ES-I3 (cell line): ENCODE measurements at regions not wholly inside any gene's neighbourhood (a gene's known extent, or its start where the extent isn't known, plus 50 kb on each side); places are given as distances from the start of the nearest gene placed in this dataset.

Experiments
- H3K36me3 ChIP-seq: 2 replicates; pipeline ENCODE4 v1.6.1; 2013; ENCODE audit warnings: mild to moderate bottlenecking, low read length, control low read depth, moderate library complexity; ENCODE audit not compliant: insufficient read depth
- H3K4me1 ChIP-seq: 2 replicates; pipeline ENCODE4 v1.6.1; 2013; ENCODE audit warnings: mild to moderate bottlenecking, control low read depth, low read length; ENCODE audit not compliant: insufficient read depth
- H3K9ac ChIP-seq: 2 replicates; pipeline ENCODE4 v1.6.1; 2013; ENCODE audit warnings: low read depth, mild to moderate bottlenecking, low read length, moderate library complexity
- H3K9me3 ChIP-seq: 2 replicates; pipeline ENCODE4 v1.6.1; 2013; ENCODE audit warnings: mild to moderate bottlenecking, low read length, moderate library complexity; ENCODE audit not compliant: control insufficient read depth, insufficient read depth

DNA sequence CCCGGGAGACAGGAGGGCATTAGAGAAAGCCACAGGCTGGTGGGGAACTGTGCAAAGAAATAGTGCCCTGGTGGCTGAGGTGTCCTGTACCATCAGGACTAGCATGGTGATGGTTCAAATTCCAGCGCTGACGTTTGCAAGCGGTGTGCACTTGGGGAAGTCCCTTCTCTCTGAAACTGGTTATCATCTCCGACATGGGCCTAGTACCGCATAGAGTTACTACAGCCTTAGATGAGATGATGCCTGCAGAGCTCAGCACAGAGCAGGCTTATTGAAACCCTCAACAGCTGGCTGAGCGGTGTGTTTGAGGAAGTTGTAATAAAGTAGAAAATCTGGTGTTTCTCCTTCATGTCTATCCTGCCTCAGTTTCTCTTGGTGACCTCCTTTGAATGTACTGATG, 136.7 kb upstream of the WSCD1 start:
- Histone ChIP-seq H3K36me3 (no peaks in the 10 kb centered on the region), H3K4me1 (no peaks in the 10 kb centered on the region), H3K9me3 (no peaks in the 10 kb centered on the region), H3K9ac (no peak overlapping the region)

DNA sequence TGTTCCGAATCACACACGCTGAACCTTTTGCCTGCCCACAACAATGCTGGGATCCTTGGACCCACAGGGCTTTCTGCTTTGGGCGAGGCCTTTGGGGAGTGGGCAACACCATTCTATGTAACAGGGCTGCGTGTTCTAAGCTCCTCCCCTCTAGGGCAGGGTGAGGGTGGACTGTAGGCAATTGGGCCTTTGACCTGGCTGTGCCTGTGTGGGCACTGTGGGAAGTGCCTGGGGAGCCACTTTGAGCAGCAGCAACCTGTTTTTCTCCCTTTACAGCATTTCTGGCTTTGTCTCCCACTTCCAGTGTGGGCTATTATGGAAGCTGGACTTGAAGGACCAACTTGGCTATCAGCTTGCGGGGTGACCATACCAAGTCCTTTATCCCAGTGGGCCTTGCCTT, 128.9 kb upstream of the WSCD1 start:
- Histone ChIP-seq H3K4me1 (no peaks in the 10 kb centered on the region), H3K9me3 (no peaks in the 10 kb centered on the region), H3K9ac (no peak overlapping the region), H3K36me3 (no peaks in the 10 kb centered on the region)

DNA sequence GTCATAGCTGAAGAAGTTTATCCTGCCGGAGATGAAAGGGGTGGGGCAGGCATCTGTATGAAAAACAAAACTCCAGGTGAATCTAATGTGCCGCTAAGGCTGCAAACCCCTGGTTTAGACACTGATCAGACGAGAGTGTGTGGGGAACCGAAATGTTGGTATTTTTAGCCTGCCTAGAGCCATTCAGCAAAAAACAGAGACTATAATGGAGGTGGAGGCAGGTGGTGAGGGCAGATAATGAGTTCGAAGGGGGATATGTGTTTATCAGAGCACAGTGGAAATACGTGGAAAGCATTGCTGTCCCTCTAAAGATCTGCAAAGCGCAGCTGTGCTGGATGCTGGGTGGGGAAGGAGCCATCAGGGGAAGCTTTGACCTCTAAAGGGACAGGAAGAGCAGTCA, 127.5 kb upstream of the WSCD1 start:
- H3K4me1 ChIP-seq, result no peaks in the 10 kb centered on the region
- H3K36me3 ChIP-seq, result no peaks in the 10 kb centered on the region
- H3K9me3 ChIP-seq, result 0 out of 2 replicates have a peak, but pooled peaks cover 2% of the 10 kb centered on the region
- H3K9ac ChIP-seq, result no peak overlapping the region

DNA sequence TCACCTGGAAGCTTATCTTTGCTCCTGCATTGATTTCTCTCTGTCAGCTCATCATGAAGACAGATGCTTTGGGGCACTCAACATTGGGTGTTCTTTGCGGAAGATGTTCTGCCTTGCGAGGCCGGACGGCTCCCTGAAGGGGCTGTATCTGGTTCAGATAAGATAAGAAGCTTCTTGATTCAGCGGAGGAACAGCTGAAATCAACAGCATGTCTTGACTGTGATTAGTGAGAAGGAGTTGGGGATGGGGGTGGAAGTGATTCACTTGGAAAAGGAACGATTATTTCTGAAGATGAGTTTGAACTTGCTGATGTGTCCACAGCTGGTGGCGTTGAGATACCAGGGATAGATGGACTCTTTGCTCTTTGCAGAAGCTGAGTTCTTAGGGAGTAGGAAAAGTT, 126.9 kb upstream of the WSCD1 start:
- Histone ChIP-seq H3K9me3 (0 out of 2 replicates have a peak, but pooled peaks cover 2% of the 10 kb centered on the region), H3K9ac (no peak overlapping the region), H3K36me3 (no peaks in the 10 kb centered on the region), H3K4me1 (no peaks in the 10 kb centered on the region)

DNA sequence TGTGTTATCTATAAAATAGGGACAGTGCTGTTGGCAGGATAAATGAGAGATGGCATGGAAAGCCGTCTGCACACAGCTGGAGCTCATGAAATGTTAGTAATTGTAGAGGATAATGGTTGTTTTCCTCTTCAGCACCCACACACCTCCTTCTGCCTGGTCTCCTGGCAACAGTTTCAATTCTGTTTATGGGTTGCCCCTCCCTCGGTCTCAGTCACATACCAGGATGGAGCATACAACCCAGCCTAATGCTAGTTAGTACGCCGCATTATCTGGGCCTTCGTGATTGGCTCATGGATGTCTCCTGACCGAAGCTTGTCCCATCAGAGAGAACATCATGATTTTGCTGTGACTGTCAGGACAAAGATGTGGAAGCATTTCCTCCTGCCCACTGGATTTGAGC, 126.2 kb upstream of the WSCD1 start:
- H3K36me3 ChIP-seq, result no peaks in the 10 kb centered on the region
- H3K4me1 ChIP-seq, result no peaks in the 10 kb centered on the region
- H3K9me3 ChIP-seq, result 0 out of 2 replicates have a peak, but pooled peaks cover 2% of the 10 kb centered on the region
- H3K9ac ChIP-seq, result no peak overlapping the region

DNA sequence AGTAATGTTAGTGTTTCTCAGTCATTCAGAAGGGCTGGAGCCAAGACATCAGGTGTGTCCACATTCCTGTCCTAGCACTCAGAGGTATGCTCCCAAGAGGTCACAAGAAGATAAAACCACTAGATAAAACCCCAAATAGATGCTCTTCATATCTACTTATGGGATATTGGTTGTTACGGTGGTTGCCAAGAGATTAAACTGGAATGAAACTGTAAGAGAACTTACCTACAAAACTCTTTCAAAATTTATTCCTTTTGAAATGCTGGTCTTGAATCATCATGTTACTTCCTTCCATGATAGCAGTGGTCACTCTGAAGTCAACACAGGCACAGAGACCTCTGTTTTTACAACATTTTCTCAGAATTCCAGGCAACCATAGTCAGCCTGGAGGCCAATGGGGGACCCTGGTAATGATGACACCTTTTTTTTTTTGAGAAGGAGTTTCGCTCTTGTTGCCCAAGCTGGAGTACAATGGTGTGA, 122.4 kb upstream of the WSCD1 start:
- Histone ChIP-seq H3K9me3 (0 out of 2 replicates have a peak, but pooled peaks cover 2% of the 10 kb centered on the region), H3K9ac (no peak overlapping the region), H3K4me1 (no peaks in the 10 kb centered on the region), H3K36me3 (no peaks in the 10 kb centered on the region)

DNA sequence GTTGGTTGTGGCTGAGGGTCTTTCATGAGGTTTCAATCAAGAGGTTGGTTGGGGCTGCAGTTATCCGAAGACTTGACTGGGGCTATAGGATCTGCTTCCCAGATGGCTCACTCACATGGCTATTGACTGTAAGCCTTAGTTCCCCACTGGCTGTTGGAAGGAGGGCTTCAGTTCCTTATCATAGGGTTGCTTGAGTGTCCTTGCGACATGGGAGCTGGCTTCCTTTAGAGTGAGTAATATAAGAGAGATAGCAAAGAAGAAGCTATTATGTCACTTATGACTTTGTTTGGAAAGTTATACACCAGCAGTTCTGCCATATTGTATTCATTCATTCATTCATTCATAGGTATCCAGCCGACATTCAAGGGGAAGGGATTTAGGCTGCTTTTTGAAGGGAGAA, 121.4 kb upstream of the WSCD1 start:
- Histone ChIP-seq H3K4me1 (no peaks in the 10 kb centered on the region), H3K36me3 (no peaks in the 10 kb centered on the region), H3K9ac (no peak overlapping the region), H3K9me3 (0 out of 2 replicates have a peak, but pooled peaks cover 2% of the 10 kb centered on the region)

DNA sequence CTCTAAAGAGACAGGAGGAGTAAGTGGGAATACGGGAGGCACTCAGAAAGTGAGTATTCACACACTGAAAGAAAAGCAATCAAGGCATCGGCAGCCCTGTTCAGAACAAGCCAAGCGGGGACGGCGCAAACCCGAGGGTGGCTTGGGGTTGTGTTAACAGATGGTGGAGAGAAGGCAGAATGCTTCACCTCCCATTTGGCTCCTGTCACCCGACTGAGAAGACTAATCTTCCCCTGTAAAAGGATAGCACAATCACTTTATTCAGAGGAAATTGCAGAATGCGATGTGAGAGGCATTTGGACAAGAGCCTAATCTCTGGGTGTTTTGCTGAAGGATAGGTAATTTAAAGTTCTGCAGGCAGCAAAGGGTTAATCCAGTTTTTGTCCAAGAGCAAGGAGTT, 119.3 kb upstream of the WSCD1 start:
- H3K9ac ChIP-seq, result no peak overlapping the region
- no peaks in the 10 kb centered on the region for H3K4me1 ChIP-seq
- 0 out of 2 replicates have a peak, but pooled peaks cover 2% of the 10 kb centered on the region for H3K9me3 ChIP-seq
- H3K36me3 ChIP-seq, result no peaks in the 10 kb centered on the region

DNA sequence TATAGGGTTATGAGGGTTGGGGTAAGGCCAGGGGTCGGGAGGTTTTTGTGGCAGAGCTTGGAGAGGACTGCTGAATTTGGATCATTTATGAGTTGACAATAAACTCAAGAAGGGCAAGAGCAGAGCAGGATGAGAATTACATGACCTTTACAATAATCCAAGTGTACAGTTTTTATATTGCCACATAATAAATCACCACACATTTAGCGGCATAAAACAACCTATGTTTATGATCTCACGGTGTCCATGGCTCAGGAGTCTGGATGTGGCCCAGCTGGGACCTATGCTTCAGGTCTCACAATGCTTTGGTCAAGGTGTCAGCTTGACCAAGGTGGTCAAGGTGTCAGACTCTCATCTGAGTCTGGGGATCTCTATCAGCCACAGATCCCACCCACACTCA, 118.3 kb upstream of the WSCD1 start:
- H3K9me3 ChIP-seq, result peaks cover 6% of the 10 kb centered on the region; the same call in 1 of the 2 replicates
- no peaks in the 10 kb centered on the region for H3K4me1 ChIP-seq

DNA sequence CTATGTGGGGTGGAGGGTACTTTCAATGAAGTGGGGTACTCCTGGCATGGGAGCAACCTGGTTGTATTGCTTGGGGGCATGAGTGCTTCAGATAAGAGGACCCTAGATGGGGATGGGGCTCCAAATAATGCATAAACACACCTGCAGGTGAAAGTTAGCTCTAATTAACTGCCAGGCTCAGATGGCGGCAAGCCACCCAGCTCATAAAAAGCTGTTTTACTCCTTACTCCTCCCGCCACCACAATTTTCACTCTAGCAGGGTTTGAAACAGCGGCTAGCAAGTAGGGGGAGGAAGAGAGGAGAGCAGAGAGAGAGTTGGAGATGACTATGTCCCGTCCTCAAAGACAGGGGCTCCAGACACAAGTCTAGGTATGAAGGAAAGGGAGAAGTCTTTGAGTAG, 117.7 kb upstream of the WSCD1 start:
- Histone ChIP-seq H3K4me1 (no peaks in the 10 kb centered on the region), H3K36me3 (no peaks in the 10 kb centered on the region), H3K9ac (no peak overlapping the region), H3K9me3 (peaks cover 4% of the 10 kb centered on the region; the same call in 1 of the 2 replicates)

More for the DNA sequence above, 118.3 kb upstream of the WSCD1 start:
- Histone ChIP-seq H3K36me3 (no peaks in the 10 kb centered on the region), H3K9ac (no peak overlapping the region)

DNA sequence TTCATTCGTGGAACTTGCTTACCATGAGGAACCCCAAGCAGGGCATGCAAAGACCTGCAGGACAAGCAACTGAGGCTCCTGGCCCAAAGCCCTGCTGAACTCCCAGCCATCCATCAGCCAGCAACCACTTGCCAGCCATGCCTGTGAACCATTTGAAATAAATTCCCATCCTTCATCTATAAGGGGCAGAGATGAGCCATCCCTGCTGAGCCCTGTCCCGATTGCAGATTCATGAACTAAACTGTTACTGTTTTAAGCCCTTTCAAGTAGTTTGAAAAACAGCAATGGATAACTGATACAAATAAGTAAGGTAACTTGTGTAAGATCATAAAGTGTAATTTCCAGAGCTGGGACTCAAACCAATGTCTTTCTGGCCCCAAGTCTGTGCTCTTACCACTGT, 114.4 kb upstream of the WSCD1 start:
- Histone ChIP-seq H3K9me3 (peaks cover 4% of the 10 kb centered on the region; the same call in 1 of the 2 replicates), H3K4me1 (peaks cover 6% of the 10 kb centered on the region)

DNA sequence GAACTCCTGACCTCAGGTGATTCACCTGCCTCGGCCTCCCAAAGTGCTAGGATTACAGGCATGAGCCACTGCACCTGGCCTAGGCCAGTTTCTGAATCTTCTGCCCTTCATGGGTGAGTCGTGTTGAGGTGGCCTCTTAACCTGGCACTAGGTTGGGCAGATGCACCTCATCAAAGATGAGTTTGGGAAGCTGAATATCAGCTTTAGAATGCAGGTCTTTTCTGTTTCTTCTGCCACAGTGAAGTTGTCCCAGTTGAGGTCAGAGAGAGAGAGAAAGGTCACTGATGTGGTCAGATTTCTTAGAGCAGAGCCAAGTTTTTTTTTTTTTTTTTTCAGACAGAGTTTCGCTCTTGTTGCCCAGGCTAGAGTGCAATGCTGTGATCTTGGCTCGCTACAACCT, 111.3 kb upstream of the WSCD1 start:
- H3K9me3 ChIP-seq, result peaks cover 4% of the 10 kb centered on the region; the same call in 1 of the 2 replicates
- H3K36me3 ChIP-seq, result no peaks in the 10 kb centered on the region
- peaks cover 6% of the 10 kb centered on the region for H3K4me1 ChIP-seq
- H3K9ac ChIP-seq, result no peak overlapping the region

More for the DNA sequence above, 114.4 kb upstream of the WSCD1 start:
- Histone ChIP-seq H3K9ac (no peak overlapping the region), H3K36me3 (no peaks in the 10 kb centered on the region)

DNA sequence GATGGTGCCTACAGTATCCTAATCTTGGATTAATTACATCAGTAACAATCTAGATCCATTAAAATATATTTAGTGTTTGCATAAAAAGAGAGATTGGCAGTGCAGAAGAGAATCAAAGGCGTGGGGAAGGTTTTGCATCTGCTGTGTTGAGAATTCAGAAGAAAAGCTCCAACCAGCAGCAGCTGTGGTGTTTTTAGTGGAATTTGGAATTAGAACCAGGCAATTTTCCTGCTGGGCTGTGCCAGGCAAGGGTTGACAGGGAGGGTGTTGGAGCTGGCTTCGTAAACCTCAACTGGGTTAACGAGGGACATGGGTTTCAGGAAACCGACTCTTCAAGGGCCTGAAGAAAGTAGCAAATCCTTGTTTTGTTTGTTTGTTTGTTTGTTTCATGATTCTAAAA, 107.8 kb upstream of the WSCD1 start:
- H3K4me1 ChIP-seq, result peaks cover 6% of the 10 kb centered on the region
- H3K36me3 ChIP-seq, result no peaks in the 10 kb centered on the region
- no peaks in the 10 kb centered on the region for H3K9me3 ChIP-seq
- no peak overlapping the region for H3K9ac ChIP-seq

DNA sequence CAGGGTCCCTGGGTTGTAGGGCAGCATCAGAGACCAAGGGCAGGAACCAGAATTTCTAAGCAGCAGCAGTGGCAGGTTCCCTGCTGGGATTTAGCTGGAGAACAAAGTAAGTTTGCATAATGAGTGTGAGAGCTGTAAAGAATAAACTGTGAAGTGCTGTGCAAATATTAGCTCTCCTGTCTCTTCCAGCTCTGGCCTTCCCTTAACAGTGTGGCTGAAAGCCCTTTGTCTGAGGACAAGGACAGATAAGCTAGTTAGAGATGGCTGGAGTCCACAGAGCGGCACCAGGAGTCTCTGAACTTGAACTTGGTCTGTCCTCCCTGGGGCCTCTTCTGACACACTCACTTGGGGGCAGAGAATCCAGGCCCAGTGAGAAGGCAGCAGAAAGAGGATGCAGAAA, 98.2 kb upstream of the WSCD1 start:
- H3K36me3 ChIP-seq, result no peaks in the 10 kb centered on the region
- no peaks in the 10 kb centered on the region for H3K4me1 ChIP-seq
- H3K9me3 ChIP-seq, result peaks cover 4% of the 10 kb centered on the region; the same call in 1 of the 2 replicates
- H3K9ac ChIP-seq, result no peak overlapping the region

DNA sequence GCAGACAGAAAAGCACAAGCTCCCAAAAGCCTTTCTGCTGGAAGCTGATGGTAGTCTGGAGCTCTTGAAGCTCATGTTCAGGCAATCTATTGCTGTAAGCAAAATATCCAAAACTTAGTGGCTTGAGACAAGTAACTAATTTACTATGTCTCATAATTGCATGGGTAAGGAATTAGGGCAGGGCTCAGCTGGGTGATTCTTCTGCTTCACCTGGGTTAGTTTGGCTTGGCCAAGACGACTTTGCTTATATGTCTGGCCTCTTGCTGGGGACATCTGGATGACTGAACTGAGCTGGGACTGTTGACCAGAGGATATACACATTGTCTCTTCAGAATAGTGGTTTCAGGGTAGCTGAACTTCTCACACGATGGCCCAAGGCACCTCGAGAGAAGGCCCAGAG, 96.8 kb upstream of the WSCD1 start:
- no peak overlapping the region for H3K9ac ChIP-seq
- no peaks in the 10 kb centered on the region for H3K36me3 ChIP-seq
- peaks cover 4% of the 10 kb centered on the region; the same call in 1 of the 2 replicates for H3K9me3 ChIP-seq
- H3K4me1 ChIP-seq, result no peaks in the 10 kb centered on the region

DNA sequence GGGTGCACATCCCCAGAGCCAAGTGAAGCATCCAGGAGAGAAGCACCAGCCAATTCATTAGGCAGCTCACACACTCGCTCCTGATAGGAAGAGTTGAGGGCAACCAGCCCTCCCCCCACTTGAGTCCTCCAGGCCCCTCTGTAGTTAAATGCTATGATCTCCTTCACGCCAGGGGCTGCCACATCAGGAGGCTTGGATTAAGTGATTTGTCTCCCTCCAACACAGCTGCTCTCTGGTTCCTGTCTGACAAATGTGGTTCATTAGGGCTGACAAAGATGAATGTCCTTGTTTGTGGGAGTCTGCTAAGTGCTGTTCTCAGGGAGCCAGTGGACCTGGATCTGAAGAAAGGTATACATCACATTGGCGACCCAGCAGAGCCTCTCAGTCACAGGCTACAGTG, 94.5 kb upstream of the WSCD1 start:
- Histone ChIP-seq H3K9me3 (peaks cover 4% of the 10 kb centered on the region; the same call in 1 of the 2 replicates), H3K4me1 (no peaks in the 10 kb centered on the region), H3K9ac (no peak overlapping the region), H3K36me3 (no peaks in the 10 kb centered on the region)
